CD14-positive monocyte (primary cell): ENCODE measurements at regions not wholly inside any gene's neighbourhood (a gene's known extent, or its start where the extent isn't known, plus 50 kb on each side); places are given as distances from the start of the nearest gene placed in this dataset.

ENCODE experiments used
- DNase-seq, 3 donors: peaks; one replicate each; pipeline ENCODE4 v3.0.0-alpha.2; 2011 to 2022
- H2AFZ ChIP-seq: 2 replicates; pipeline ENCODE4 v1.6.0; 2012; ENCODE audit warnings: mild to moderate bottlenecking, low read depth, low read length, inconsistent platforms; ENCODE audit not compliant: insufficient read depth, poor library complexity, severe bottlenecking
- H3K27ac ChIP-seq, 2 donors: 1 replicate in 1 of 2; 2 replicates in 1 of 2; pipeline ENCODE4 v1.5.1; 2012 to 2013; ENCODE audit warnings: low read length in 2 of 2, control low read depth in 1 of 2, inconsistent platforms in 1 of 2, low read depth in 1 of 2, mild to moderate bottlenecking in 1 of 2
- H3K27me3 ChIP-seq, 2 donors: one replicate each; pipeline versions ENCODE4 v1.6.0 to v1.6.1; 2011 to 2013; ENCODE audit warnings: low read length in 2 of 2; ENCODE audit not compliant: control insufficient read depth in 2 of 2, insufficient read depth in 2 of 2
- H3K36me3 ChIP-seq, 2 donors: replicated peaks in 1 of 2; 1 replicate in 1 of 2; 2 replicates in 1 of 2; pipeline versions ENCODE4 v1.5.1 to v1.6.1; 2012 to 2013; ENCODE audit warnings: low read length in 2 of 2, control low read depth in 1 of 2, inconsistent platforms in 1 of 2, mild to moderate bottlenecking in 1 of 2; ENCODE audit not compliant: insufficient read depth in 2 of 2, control insufficient read depth in 1 of 2
- H3K4me1 ChIP-seq, 2 donors: 1 replicate in 1 of 2; 2 replicates in 1 of 2; pipeline versions ENCODE4 v1.5.1 to v1.6.1; 2012 to 2013; ENCODE audit warnings: low read length in 2 of 2, control low read depth in 1 of 2, inconsistent platforms in 1 of 2, mild to moderate bottlenecking in 1 of 2, moderate library complexity in 1 of 2; ENCODE audit not compliant: insufficient read depth in 2 of 2, control insufficient read depth in 1 of 2
- H3K4me2 ChIP-seq: replicated peaks from 2 replicates; pipeline ENCODE3; 2012; ENCODE audit warnings: low read length, moderate library complexity, mild to moderate bottlenecking; ENCODE audit not compliant: poor library complexity, severe bottlenecking; ENCODE audit errors: extremely low read depth
- H3K4me3 ChIP-seq, 3 experiments: fragments of 200-600 bp in 1 of 3; sonication (generic) in 1 of 3; replicated peaks in 1 of 3; 1 replicate in 2 of 3; 2 replicates in 1 of 3; pipeline ENCODE4 v1.5.1; 2011 to 2013; ENCODE audit warnings: low read length in 3 of 3, mild to moderate bottlenecking in 3 of 3, control low read depth in 2 of 3, low read depth in 2 of 3, inconsistent platforms in 1 of 3, moderate library complexity in 1 of 3
- H3K79me2 ChIP-seq: 2 replicates; pipeline ENCODE4 v1.6.0; 2012; ENCODE audit warnings: mild to moderate bottlenecking, control low read depth, inconsistent platforms, low read length, moderate library complexity; ENCODE audit not compliant: insufficient read depth
- H3K9ac ChIP-seq: 2 replicates; pipeline ENCODE4 v1.6.0; 2017; ENCODE audit warnings: low read length, mild to moderate bottlenecking; ENCODE audit not compliant: insufficient read depth, poor library complexity, severe bottlenecking
- H3K9me3 ChIP-seq, 2 donors: replicated peaks in 1 of 2; 1 replicate in 1 of 2; 2 replicates in 1 of 2; pipeline versions ENCODE4 v1.5.1 to v1.6.1; 2012 to 2013; ENCODE audit warnings: low read length in 2 of 2, control low read depth in 1 of 2; ENCODE audit not compliant: control insufficient read depth in 1 of 2, insufficient read depth in 1 of 2
- H4K20me1 ChIP-seq: 2 replicates; pipeline ENCODE4 v1.6.0; 2012; ENCODE audit warnings: mild to moderate bottlenecking, low read length, control low read depth, moderate library complexity; ENCODE audit not compliant: insufficient read depth
- H3K27ac Mint-ChIP-seq, 7 donors: one replicate each; pipeline ENCODE4 v1.8.0; 2020; ENCODE audit warnings: mild to moderate bottlenecking in 7 of 7, mixed read lengths in 7 of 7, moderate library complexity in 6 of 7, inconsistent platforms in 2 of 7
- H3K27me3 Mint-ChIP-seq, 3 donors: one replicate each; pipeline ENCODE4 v1.8.0; 2021 to 2022; ENCODE audit warnings: low read depth in 3 of 3, mild to moderate bottlenecking in 3 of 3, mixed read lengths in 3 of 3, moderate library complexity in 3 of 3, inconsistent platforms in 1 of 3
- H3K36me3 Mint-ChIP-seq, 2 donors: one replicate each; pipeline ENCODE4 v1.8.0; 2020; ENCODE audit warnings: mixed read lengths in 2 of 2, inconsistent platforms in 1 of 2, mild to moderate bottlenecking in 1 of 2
- H3K4me1 Mint-ChIP-seq: one replicate; pipeline ENCODE4 v1.8.0; 2020; ENCODE audit warnings: mild to moderate bottlenecking, mixed read lengths
- H3K4me3 Mint-ChIP-seq, 2 donors: one replicate each; pipeline ENCODE4 v1.8.0; 2020; ENCODE audit warnings: mild to moderate bottlenecking in 2 of 2, mixed read lengths in 2 of 2, moderate library complexity in 1 of 2
- H3K9me3 Mint-ChIP-seq, 7 donors: one replicate each; pipeline ENCODE4 v1.8.0; 2020 to 2022; ENCODE audit warnings: mixed read lengths in 7 of 7, mild to moderate bottlenecking in 6 of 7, moderate library complexity in 6 of 7, inconsistent platforms in 2 of 7
- CTCF ChIP-seq: fragments of 200-600 bp; IDR thresholded peaks from one replicate; pipeline ENCODE4 v1.8.0; 2022; ENCODE audit warnings: antibody characterized with exemption, mild to moderate bottlenecking
- WGBS: methylation state at CpG from one replicate; pipeline ENCODE4 v1.1.5; 2013; ENCODE audit warnings: missing lambda C conversion rate; ENCODE audit not compliant: insufficient coverage; 5-methylcytosine and 5-hydroxymethylcytosine counted together
- intact Hi-C, 2 donors: fragments of 100-400 bp; cut with micrococcal nuclease; formaldehyde crosslinking; loops; one replicate each; pipeline versions ENCODE4 v1.15.0 to v1.15.1; 2023

DNA sequence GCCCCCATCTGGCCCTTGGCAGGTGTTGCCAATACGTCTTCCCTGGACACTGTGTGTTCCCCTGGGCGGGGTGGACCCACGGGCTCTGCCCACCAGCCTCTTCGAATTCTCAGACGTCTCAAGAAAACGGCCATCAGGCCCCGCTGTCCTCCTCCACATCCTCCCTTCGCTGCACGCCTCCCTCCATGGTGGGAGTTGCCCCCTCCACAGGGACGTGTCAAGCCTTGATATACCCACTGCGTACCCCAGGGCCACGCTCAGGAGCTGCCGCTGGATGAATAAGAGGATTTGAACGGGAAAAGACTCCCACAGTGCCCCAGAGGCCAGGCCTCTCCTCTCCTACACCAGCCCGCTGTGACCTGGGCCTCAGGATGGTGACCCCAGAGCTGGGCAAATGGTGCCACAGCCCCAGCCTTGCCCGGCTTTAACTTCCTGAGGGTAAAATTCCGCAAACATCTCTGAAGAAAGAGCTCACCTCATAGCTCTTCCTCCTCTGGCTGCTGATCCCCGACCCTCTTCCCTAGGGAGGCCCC is 399.3 kb upstream of the MYT1L start:
- peaks cover 0 to 11% (median 5%) of the 10 kb centered on the region in 3 donors for H3K27me3 Mint-ChIP-seq

GRCh38 chr2:2729246-2729645 is 398.2 kb upstream of the MYT1L start:
- no peak overlapping the region for H2AFZ ChIP-seq
- H3K79me2 ChIP-seq = no peaks in the 10 kb centered on the region
- Mint-ChIP-seq H3K4me1 (no peaks in the 10 kb centered on the region), H3K9me3 (peaks cover 0 to 3% (median 0%) of the 10 kb centered on the region in 7 donors), H3K27ac (no peak overlapping the region), H3K27me3 (peaks cover 0 to 7% (median 5%) of the 10 kb centered on the region in 3 donors), H3K4me3 (no peak overlapping the region), H3K36me3 (no peaks in the 10 kb centered on the region)
- H3K4me1 ChIP-seq = no peaks in the 10 kb centered on the region
- H4K20me1 ChIP-seq = no peaks in the 10 kb centered on the region
- DNase-seq = no peak
- WGBS = 94% methylated on average over 3 of the region's 9 CpGs
- no peaks in the 10 kb centered on the region for H3K27me3 ChIP-seq
- no peaks in the 10 kb centered on the region for H3K9me3 ChIP-seq
- H3K4me2 ChIP-seq = no peak overlapping the region
- no peak overlapping the region for H3K27ac ChIP-seq
- no peaks in the 10 kb centered on the region for H3K36me3 ChIP-seq
- H3K4me3 ChIP-seq = no peak overlapping the region
- TF ChIP-seq CTCF = no peak
- H3K9ac ChIP-seq = no peak overlapping the region
- intact Hi-C loops = no loop called here

More for the DNA sequence above, 399.3 kb upstream of the MYT1L start:
- H3K27ac ChIP-seq = no peak overlapping the region
- no peak for DNase-seq
- TF ChIP-seq CTCF = no peak
- no peaks in the 10 kb centered on the region for H3K79me2 ChIP-seq
- no peaks in the 10 kb centered on the region for H3K36me3 Mint-ChIP-seq
- 97% methylated on average over 15 of the region's 18 CpGs for WGBS
- H3K4me2 ChIP-seq = no peak overlapping the region
- no peaks in the 10 kb centered on the region for H3K9me3 ChIP-seq
- H3K4me3 ChIP-seq = no peak overlapping the region
- intact Hi-C loops = no loop called here
- H3K4me3 Mint-ChIP-seq = no peak overlapping the region
- H3K27ac Mint-ChIP-seq = no peak overlapping the region
- no peak overlapping the region for H2AFZ ChIP-seq
- no peaks in the 10 kb centered on the region for H3K27me3 ChIP-seq
- H3K36me3 ChIP-seq = no peaks in the 10 kb centered on the region
- H3K4me1 ChIP-seq = no peaks in the 10 kb centered on the region
- no peaks in the 10 kb centered on the region for H3K4me1 Mint-ChIP-seq
- no peaks in the 10 kb centered on the region for H4K20me1 ChIP-seq
- no peak overlapping the region for H3K9ac ChIP-seq
- H3K9me3 Mint-ChIP-seq = peaks cover 0 to 3% (median 0%) of the 10 kb centered on the region in 7 donors
